MCF 10A (cell line): ENCODE measurements at regions not wholly inside any gene's neighbourhood (a gene's known extent, or its start where the extent isn't known, plus 50 kb on each side); places are given as distances from the start of the nearest gene placed in this dataset.

Experiments used
- BruUV-seq: library from RNA; stranded (reverse); fragments of 400-500 nt; replicated peaks from 2 replicates; lab custom pipeline; 2021; lab: Mats Ljungman, UMichigan
- CTCF ChIA-PET: fragments of 300-600 bp; sonication (Branson Sonifier 250); formaldehyde crosslinking; extraction: SDS; loops from one replicate; lab custom pipeline; 2021; ENCODE audit warnings: antibody characterized with exemption, inconsistent platforms; lab: Yijun Ruan, JAX
- POLR2A ChIA-PET: fragments of 300-600, 350-650 bp; sonication (Branson Sonifier 250); formaldehyde crosslinking; extraction: SDS; loops from one replicate; lab custom pipeline; 2020; ENCODE audit warnings: antibody characterized with exemption, inconsistent platforms; lab: Yijun Ruan, JAX
- DNase-seq: peaks from one replicate; pipeline ENCODE4 v3.0.0-alpha.2; 2018; ENCODE audit not compliant: unreplicated experiment
- H3K27ac Mint-ChIP-seq: one replicate; pipeline ENCODE4 v1.8.0; 2022; ENCODE audit warnings: mild to moderate bottlenecking, low read depth, mixed read lengths; ENCODE audit not compliant: unreplicated experiment
- H3K27me3 Mint-ChIP-seq: one replicate; pipeline ENCODE4 v1.8.0; 2022; ENCODE audit warnings: mixed read lengths; ENCODE audit not compliant: insufficient read depth, unreplicated experiment
- H3K36me3 Mint-ChIP-seq: one replicate; pipeline ENCODE4 v1.8.0; 2022; ENCODE audit warnings: mild to moderate bottlenecking, moderate library complexity, mixed read lengths; ENCODE audit not compliant: insufficient read depth, unreplicated experiment
- H3K4me1 Mint-ChIP-seq: one replicate; pipeline ENCODE4 v1.8.0; 2022; ENCODE audit warnings: mixed read lengths; ENCODE audit not compliant: insufficient read depth, unreplicated experiment
- H3K4me3 Mint-ChIP-seq: one replicate; pipeline ENCODE4 v1.8.0; 2022; ENCODE audit warnings: mild to moderate bottlenecking, moderate library complexity, mixed read lengths; ENCODE audit not compliant: unreplicated experiment
- H3K9me3 Mint-ChIP-seq: one replicate; pipeline ENCODE4 v1.8.0; 2022; ENCODE audit warnings: mixed read lengths; ENCODE audit not compliant: unreplicated experiment
- intact Hi-C: fragments of 100-400 bp; cut with micrococcal nuclease; formaldehyde crosslinking; loops from 2 replicates; pipeline ENCODE4 v1.14.1; 2022
- TF ChIP-seq, protein P1 (sequence below): fragments of 200-600 bp; IDR thresholded peaks from one replicate; pipeline ENCODE4 v1.8.0; 2022; ENCODE audit warnings: antibody characterized with exemption, mild to moderate bottlenecking; ENCODE audit not compliant: unreplicated experiment

DNA sequence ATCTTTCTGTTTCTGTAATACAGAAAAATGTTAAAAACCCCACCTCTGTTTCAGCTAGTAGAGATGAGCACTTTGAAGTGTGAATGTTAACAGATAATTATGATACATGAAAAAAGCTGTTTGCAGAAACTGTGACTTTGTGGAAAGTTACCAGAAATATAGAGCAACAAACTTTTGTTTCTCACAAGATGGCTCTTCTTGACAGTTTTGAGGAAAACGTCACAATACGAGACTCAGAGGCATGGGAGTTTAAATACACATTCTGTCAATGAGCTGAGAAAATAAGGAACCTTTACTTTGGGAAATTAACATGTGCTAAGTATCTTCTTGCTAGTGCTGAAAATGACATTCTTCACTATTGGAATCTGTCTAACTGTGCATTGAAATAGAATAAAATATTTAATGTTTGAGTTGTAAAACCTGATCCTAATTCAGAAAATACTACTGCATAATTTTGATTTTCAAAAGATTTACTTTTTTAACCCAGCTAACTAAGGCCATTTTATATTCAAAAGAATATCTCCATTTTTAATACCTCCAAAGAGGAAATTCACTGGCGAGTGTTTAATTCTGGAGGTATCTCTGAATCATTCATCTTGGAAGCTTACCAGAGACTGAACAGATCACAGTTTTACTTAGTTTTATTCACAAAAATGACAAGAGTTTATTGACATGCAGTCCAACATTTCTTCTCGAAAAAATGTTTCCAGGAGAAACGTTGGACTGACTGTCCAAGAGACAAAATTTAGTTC, 308.9 kb upstream of the LRFN5 start:
- H3K27me3 Mint-ChIP-seq: peaks cover 26% of the 10 kb centered on the region
- no peak overlapping the region for H3K27ac Mint-ChIP-seq
- no peaks in the 10 kb centered on the region for H3K4me1 Mint-ChIP-seq
- H3K36me3 Mint-ChIP-seq: no peaks in the 10 kb centered on the region
- intact Hi-C loops: no loop called here
- H3K4me3 Mint-ChIP-seq: no peak overlapping the region
- POLR2A ChIA-PET: no interaction called here
- CTCF ChIA-PET: interaction anchor here (0.7 kb wide), 1 partner anchor 73 kb away, joined by 4 read pairs; no protein-coding TSS in a partner anchor
- no peak for DNase-seq
- TF ChIP-seq, protein P1, sequence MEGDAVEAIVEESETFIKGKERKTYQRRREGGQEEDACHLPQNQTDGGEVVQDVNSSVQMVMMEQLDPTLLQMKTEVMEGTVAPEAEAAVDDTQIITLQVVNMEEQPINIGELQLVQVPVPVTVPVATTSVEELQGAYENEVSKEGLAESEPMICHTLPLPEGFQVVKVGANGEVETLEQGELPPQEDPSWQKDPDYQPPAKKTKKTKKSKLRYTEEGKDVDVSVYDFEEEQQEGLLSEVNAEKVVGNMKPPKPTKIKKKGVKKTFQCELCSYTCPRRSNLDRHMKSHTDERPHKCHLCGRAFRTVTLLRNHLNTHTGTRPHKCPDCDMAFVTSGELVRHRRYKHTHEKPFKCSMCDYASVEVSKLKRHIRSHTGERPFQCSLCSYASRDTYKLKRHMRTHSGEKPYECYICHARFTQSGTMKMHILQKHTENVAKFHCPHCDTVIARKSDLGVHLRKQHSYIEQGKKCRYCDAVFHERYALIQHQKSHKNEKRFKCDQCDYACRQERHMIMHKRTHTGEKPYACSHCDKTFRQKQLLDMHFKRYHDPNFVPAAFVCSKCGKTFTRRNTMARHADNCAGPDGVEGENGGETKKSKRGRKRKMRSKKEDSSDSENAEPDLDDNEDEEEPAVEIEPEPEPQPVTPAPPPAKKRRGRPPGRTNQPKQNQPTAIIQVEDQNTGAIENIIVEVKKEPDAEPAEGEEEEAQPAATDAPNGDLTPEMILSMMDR: no peak
- no TSS peak for BruUV-seq
- H3K9me3 Mint-ChIP-seq: no peaks in the 10 kb centered on the region

DNA sequence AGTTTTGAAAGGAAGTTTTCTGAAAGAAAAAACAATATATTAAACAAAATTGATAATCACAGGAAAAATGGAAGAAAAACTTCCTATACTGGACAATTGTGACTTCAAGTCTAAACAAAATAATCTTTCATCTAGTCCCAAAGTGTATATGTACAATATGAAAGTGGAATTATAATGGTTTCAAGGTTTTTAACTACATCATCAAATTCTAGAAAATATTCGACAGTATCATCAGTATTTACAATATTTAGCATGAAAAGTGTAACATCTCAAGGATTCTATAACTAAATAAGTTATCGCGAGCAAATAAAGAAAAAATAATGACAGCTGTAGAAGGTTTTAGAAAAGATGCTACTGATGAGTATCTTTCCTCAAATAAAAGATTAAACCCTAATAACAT, 310.9 kb upstream of the LRFN5 start:
- Mint-ChIP-seq H3K4me3 (no peak overlapping the region), H3K4me1 (no peaks in the 10 kb centered on the region), H3K27me3 (peaks cover 26% of the 10 kb centered on the region), H3K9me3 (no peaks in the 10 kb centered on the region), H3K36me3 (no peaks in the 10 kb centered on the region), H3K27ac (no peak overlapping the region)
- ChIA-PET CTCF (no interaction called here), POLR2A (no interaction called here)
- TF ChIP-seq, protein P1: no peak
- BruUV-seq: no TSS peak
- intact Hi-C loops: no loop called here
- no peak for DNase-seq

DNA sequence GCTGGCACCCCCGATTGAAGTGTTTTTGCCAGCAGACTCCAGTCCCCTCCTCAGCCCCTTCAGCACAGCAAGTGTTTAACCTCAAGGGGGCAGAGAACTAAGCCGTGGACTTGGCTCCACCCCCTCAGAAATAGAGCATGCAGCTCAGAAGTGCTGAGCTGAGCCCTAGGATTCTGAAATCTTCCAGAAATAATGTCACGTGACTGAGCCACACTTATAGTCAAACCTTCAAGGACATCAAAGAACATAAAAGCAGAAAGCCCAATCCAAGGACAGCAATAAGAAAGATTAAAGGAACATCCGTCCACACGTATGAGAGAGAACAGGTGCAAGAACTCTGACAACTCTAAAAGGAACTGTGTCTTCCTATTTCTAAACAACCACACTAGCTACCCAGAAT, 317.7 kb upstream of the LRFN5 start:
- no peak for DNase-seq
- peaks cover 5% of the 10 kb centered on the region for H3K27me3 Mint-ChIP-seq
- CTCF ChIA-PET: interaction anchor here (0.6 kb wide), 1 partner anchor 11 kb away, joined by 3 read pairs; no protein-coding TSS in a partner anchor
- H3K4me3 Mint-ChIP-seq: no peak overlapping the region
- H3K9me3 Mint-ChIP-seq: no peaks in the 10 kb centered on the region
- POLR2A ChIA-PET: no interaction called here
- H3K36me3 Mint-ChIP-seq: no peaks in the 10 kb centered on the region
- H3K27ac Mint-ChIP-seq: no peak overlapping the region
- intact Hi-C loops: no loop called here
- TF ChIP-seq, protein P1: no peak
- BruUV-seq: no TSS peak
- no peaks in the 10 kb centered on the region for H3K4me1 Mint-ChIP-seq

DNA sequence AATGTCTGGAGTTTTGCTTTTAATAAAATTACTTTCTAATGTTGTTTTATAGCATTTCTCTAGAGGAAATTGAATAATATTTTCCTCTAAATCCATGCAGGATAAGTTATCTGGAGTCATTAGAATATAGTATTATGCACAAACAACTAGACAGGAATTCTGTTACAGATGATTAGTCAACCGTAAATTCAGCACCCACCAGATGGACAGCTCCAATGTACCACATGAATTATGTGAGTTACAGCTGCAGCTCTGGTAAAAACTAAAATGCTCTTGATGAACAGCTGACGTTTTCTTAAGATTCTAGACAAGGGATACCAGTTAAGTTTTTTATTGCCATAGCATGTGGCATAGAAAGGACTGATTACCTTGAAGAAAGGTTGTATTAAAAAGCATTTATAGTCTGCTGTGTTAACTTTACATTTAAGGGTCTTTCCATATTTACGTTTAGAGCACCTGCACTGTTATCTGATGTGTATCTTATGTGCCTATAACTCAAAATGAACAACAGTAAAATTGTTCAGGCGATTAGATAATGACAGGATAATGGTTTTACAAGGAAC, 321.4 kb upstream of the LRFN5 start:
- Mint-ChIP-seq H3K9me3 (no peaks in the 10 kb centered on the region), H3K4me3 (no peak overlapping the region), H3K36me3 (no peaks in the 10 kb centered on the region), H3K27me3 (peaks cover 20% of the 10 kb centered on the region), H3K4me1 (no peaks in the 10 kb centered on the region), H3K27ac (no peak overlapping the region)
- CTCF ChIA-PET: no interaction called here
- intact Hi-C loops: no loop called here
- BruUV-seq: no TSS peak
- TF ChIP-seq, protein P1: no peak
- DNase-seq: peak; percentile 70
- POLR2A ChIA-PET: no interaction called here
